ENCODE measurements at regions not wholly inside any gene's neighbourhood (a gene's known extent, or its start where the extent isn't known, plus 50 kb on each side); places are given as distances from the start of the nearest gene placed in this dataset.

GRCh38 chr2:143870696-143871095, 649.2 kb downstream of the ZEB2 start:
- TF ChIP-seq POLR2A (IDR thresholded peaks at IDR 0.05): no peak
- TF ChIP-seq, protein P1, sequence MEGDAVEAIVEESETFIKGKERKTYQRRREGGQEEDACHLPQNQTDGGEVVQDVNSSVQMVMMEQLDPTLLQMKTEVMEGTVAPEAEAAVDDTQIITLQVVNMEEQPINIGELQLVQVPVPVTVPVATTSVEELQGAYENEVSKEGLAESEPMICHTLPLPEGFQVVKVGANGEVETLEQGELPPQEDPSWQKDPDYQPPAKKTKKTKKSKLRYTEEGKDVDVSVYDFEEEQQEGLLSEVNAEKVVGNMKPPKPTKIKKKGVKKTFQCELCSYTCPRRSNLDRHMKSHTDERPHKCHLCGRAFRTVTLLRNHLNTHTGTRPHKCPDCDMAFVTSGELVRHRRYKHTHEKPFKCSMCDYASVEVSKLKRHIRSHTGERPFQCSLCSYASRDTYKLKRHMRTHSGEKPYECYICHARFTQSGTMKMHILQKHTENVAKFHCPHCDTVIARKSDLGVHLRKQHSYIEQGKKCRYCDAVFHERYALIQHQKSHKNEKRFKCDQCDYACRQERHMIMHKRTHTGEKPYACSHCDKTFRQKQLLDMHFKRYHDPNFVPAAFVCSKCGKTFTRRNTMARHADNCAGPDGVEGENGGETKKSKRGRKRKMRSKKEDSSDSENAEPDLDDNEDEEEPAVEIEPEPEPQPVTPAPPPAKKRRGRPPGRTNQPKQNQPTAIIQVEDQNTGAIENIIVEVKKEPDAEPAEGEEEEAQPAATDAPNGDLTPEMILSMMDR (IDR thresholded peaks at IDR 0.05): no peak
- TF ChIP-seq POLR2AphosphoS5 (IDR thresholded peaks at IDR 0.05): no peak
